Heart left ventricle (tissue), 16 donors: ENCODE measurements at regions not wholly inside any gene's neighbourhood (a gene's known extent, or its start where the extent isn't known, plus 50 kb on each side); places are given as distances from the start of the nearest gene placed in this dataset.
A peak's percentile ranks its signal among the peaks of the same experiment; 100 is the strongest.

Experiments
- ATAC-seq, 4 donors: fragments of 200-7000 bp; cut with Tn5 transposase; one replicate each; pipeline ENCODE4 v1.9.1; 2020 to 2022; ENCODE audit warnings: moderate library complexity in 4 of 4, mild to moderate bottlenecking in 3 of 4, moderate number of reproducible peaks in 1 of 4
- DNase-seq, 5 donors: peaks; one replicate each; pipeline ENCODE4 v3.0.0-alpha.2; 2020
- H3K27ac ChIP-seq, 12 donors: fragments of 200-600 bp; sonication (generic) in 4 of 12; one replicate each; pipeline versions ENCODE4 v1.5.0 to v1.8.0; 2016 to 2022; ENCODE audit warnings: mild to moderate bottlenecking in 2 of 12
- H3K27me3 ChIP-seq, 9 donors: fragments of 200-600 bp; sonication (generic) in 2 of 9; one replicate each; pipeline versions ENCODE4 v1.5.1 to v1.8.0; 2016 to 2022; ENCODE audit warnings: mild to moderate bottlenecking in 3 of 9
- H3K36me3 ChIP-seq, 9 donors: fragments of 200-600 bp; sonication (generic) in 2 of 9; one replicate each; pipeline versions ENCODE4 v1.5.0 to v1.8.0; 2018 to 2022; ENCODE audit warnings: mild to moderate bottlenecking in 2 of 9
- H3K4me1 ChIP-seq, 12 donors: fragments of 200-600 bp; sonication (generic) in 4 of 12; one replicate each; pipeline versions ENCODE4 v1.5.0 to v1.8.0; 2016 to 2022; ENCODE audit warnings: mild to moderate bottlenecking in 3 of 12
- H3K4me3 ChIP-seq, 12 donors: fragments of 200-600 bp; sonication (generic) in 4 of 12; one replicate each; pipeline versions ENCODE4 v1.5.0 to v1.8.0; 2017 to 2022; ENCODE audit warnings: mild to moderate bottlenecking in 9 of 12, moderate library complexity in 4 of 12
- H3K9me3 ChIP-seq, 12 donors: fragments of 200-600 bp; sonication (generic) in 4 of 12; one replicate each; pipeline versions ENCODE4 v1.5.0 to v1.8.0; 2016 to 2022; ENCODE audit warnings: mild to moderate bottlenecking in 1 of 12
- CTCF ChIP-seq, 12 donors: fragments of 200-600 bp; sonication (generic) in 4 of 12; IDR thresholded peaks; one replicate each; pipeline versions ENCODE4 v1.5.0 to v1.8.0; 2018 to 2022; ENCODE audit warnings: antibody characterized with exemption in 12 of 12, mild to moderate bottlenecking in 5 of 12
- POLR2A ChIP-seq, 2 donors: fragments of 450-650 bp; IDR thresholded peaks; one replicate each; pipeline ENCODE4 v1.6.1; 2017; ENCODE audit warnings: antibody characterized with exemption in 2 of 2, mild to moderate bottlenecking in 2 of 2, moderate library complexity in 2 of 2
- WGBS, 4 donors: extraction: QIAGEN DNeasy Blood & Tissue Kit in 2 of 4; methylation state at CpG; one replicate each; pipeline versions ENCODE4 v1.1.5 to v1.1.7; 2013 to 2018; 5-methylcytosine and 5-hydroxymethylcytosine counted together
- intact Hi-C, 10 donors: fragments of 100-400 bp; cut with DNase I; formaldehyde crosslinking; loops; one replicate each; pipeline versions ENCODE4 v1.11.1 to v1.14.2; 2022
- donor health status: ischemic (EF 13 %, LVEDD 7.1; RV severe dilation, severe dysfunction).
- donor health status: healthy with polysubstance abuse.
- donor health status: DM: no; HTN: yes; CAD: no.
- donor health status: DM: no; HTN: no; CAD: no.
- donor health status: ischemic (EF 25% LVEDD 6.9; RV normal size, moderate dysfunction).
- donor health status: ischemic (EF 25% LVEDD 5.7; RV mildly dilated, moderate dysfunction).
- donor health status: healthy.
- donor health status: DM: yes; HTN: yes; CAD: no.
- donor health status: ischemic (EF 35%, LVEDD 5.7; RV mildly dilated, moderate dysfunction).
- donor health status: nonischemic (EF 11% LVEDD 7.7; RV severe dilation, severe dysfunction).
- donor health status: DM: yes; HTN: yes; CAD: no.
- donor health status: PGD.
- donor health status: ischemic (EF 29% LVEDD 5.4; RV normal size, mild dysfunction).
- donor health status: nonischemic (EF 23%, LVEDD 6.1; RV moderate dilation, normal function).

- Histone ChIP-seq H3K27ac (no peak overlapping the region), H3K9me3 (no peaks in the 10 kb centered on the region), H3K4me1 (peaks cover 0 to 28% (median 4%) of the 10 kb centered on the region in 12 donors), H3K4me3 (no peak overlapping the region), H3K27me3 (peaks cover 0 to 25% (median 0%) of the 10 kb centered on the region in 9 donors), H3K36me3 (no peaks in the 10 kb centered on the region)
- TF ChIP-seq POLR2A (IDR thresholded peaks at IDR 0.05) (no peak), CTCF (IDR thresholded peaks at IDR 0.05) (no peak)
- intact Hi-C loops, result loop anchor here in 3 of 10 donors (10.0 kb wide), 2 partner anchors 106 to 356 kb away; no protein-coding TSS in a partner anchor
- WGBS, 4 donors, result 68 to 93% (median 82%) methylated on average over 3 of the region's 3 CpGs
- DNase-seq (no peak), ATAC-seq (no peak)
These were observed 98.1 kb upstream of the EGFL6 start for GRCh38 chrX:13471269-13471668.

- H3K9me3 ChIP-seq, result no peaks in the 10 kb centered on the region
These were observed 98.8 kb upstream of the EGFL6 start for GRCh38 chrX:13470685-13470977.

GRCh38 chrX:13469963-13470684 lies 99.3 kb upstream of the EGFL6 start:
- intact Hi-C loops, result loop anchor here in 3 of 10 donors (10.0 kb wide), 2 partner anchors 105 to 355 kb away; no protein-coding TSS in a partner anchor
- peaks cover 0 to 28% (median 4%) of the 10 kb centered on the region in 12 donors for H3K4me1 ChIP-seq
- no peak overlapping the region for H3K4me3 ChIP-seq
- H3K27ac ChIP-seq, result no peak overlapping the region
- DNase-seq (no peak), ATAC-seq (peak in 2 of 4 donors; percentile 41 to 67)
- H3K36me3 ChIP-seq, result no peaks in the 10 kb centered on the region
- TF ChIP-seq POLR2A (IDR thresholded peaks at IDR 0.05) (no peak), CTCF (IDR thresholded peaks at IDR 0.05) (no peak)
- H3K9me3 ChIP-seq, result no peaks in the 10 kb centered on the region
- peaks cover 0 to 25% (median 0%) of the 10 kb centered on the region in 9 donors for H3K27me3 ChIP-seq
- 62 to 78% (median 65%) methylated on average over 4 of the region's 4 CpGs for WGBS, 4 donors

More at GRCh38 chrX:13470685-13470977, 98.8 kb upstream of the EGFL6 start:
- Histone ChIP-seq H3K4me1 (peaks cover 0 to 28% (median 4%) of the 10 kb centered on the region in 12 donors), H3K27ac (no peak overlapping the region), H3K4me3 (no peak overlapping the region), H3K36me3 (no peaks in the 10 kb centered on the region), H3K27me3 (peaks cover 0 to 25% (median 0%) of the 10 kb centered on the region in 9 donors)
- ATAC-seq (no peak), DNase-seq (no peak)
- intact Hi-C loops, result loop anchor here in 3 of 10 donors (10.0 kb wide), 2 partner anchors 106 to 356 kb away; no protein-coding TSS in a partner anchor
- TF ChIP-seq CTCF (IDR thresholded peaks at IDR 0.05), result no peak
- no peak for TF ChIP-seq POLR2A (IDR thresholded peaks at IDR 0.05)
- WGBS, 4 donors, result 70 to 97% (median 84%) methylated on average over 3 of the region's 3 CpGs

- ATAC-seq, result no peak
- 91 to 97% (median 95%) methylated on average over 4 of the region's 4 CpGs for WGBS, 4 donors
- intact Hi-C loops, result no loop called here
These were observed 101.3 kb upstream of the EGFL6 start for GRCh38 chrX:13468096-13468495.

More at GRCh38 chrX:13468096-13468495, 101.3 kb upstream of the EGFL6 start:
- Histone ChIP-seq H3K4me1 (peaks cover 0 to 16% (median 4%) of the 10 kb centered on the region in 12 donors), H3K9me3 (peaks cover 0 to 4% (median 0%) of the 10 kb centered on the region in 12 donors), H3K27ac (no peak overlapping the region), H3K4me3 (no peak overlapping the region), H3K27me3 (peaks cover 0 to 23% (median 0%) of the 10 kb centered on the region in 9 donors), H3K36me3 (no peaks in the 10 kb centered on the region)
- no peak for DNase-seq
- TF ChIP-seq CTCF (IDR thresholded peaks at IDR 0.05) (no peak), POLR2A (IDR thresholded peaks at IDR 0.05) (no peak)
